ENCODE measurements at regions not wholly inside any gene's neighbourhood (a gene's known extent, or its start where the extent isn't known, plus 50 kb on each side); places are given as distances from the start of the nearest gene placed in this dataset.

DNA sequence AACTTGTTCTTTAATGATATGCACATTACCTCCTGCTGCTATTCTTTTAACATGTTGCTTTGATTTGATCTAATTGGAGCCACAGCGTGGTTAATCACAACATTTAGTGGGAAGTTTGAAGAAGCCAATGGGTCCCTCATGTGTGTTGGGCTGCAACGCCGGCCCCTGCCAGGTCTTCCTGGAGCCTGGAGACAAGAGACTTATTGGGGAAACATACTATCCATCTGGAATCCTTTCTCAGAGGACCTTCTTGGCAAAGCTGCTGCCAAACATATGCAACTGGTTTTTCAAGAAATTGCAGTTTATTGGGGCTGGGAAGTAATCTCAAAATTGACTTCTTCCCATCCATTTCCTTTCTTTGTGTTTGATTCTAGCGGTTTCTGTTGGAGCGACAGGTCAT lies 396.3 kb upstream of the PROK2 start:
- H3K36me3 Mint-ChIP-seq (ENCODE audit: low read depth), result no peaks in the 10 kb centered on the region
- H3K79me2 ChIP-seq (replicated peaks; ENCODE audit: insufficient read depth), result no peaks in the 10 kb centered on the region
- H3K4me1 Mint-ChIP-seq, result no peaks in the 10 kb centered on the region
- H3K4me2 ChIP-seq, result no peak overlapping the region
- DNase-seq (ENCODE audit: low spot score) (no peak), ATAC-seq (no peak)
- no peaks in the 10 kb centered on the region for H3K27me3 ChIP-seq (ENCODE audit: insufficient read depth)
- H3K36me3 ChIP-seq (ENCODE audit: insufficient read depth), result no peaks in the 10 kb centered on the region
- no peaks in the 10 kb centered on the region for H4K20me1 ChIP-seq (replicated peaks; ENCODE audit: insufficient read depth)
- no peaks in the 10 kb centered on the region for H3K4me1 ChIP-seq (ENCODE audit: insufficient read depth)
- H3K9me2 ChIP-seq (ENCODE audit: insufficient read depth), result no peaks in the 10 kb centered on the region
- no peak overlapping the region for H3K4me3 Mint-ChIP-seq
- no peaks in the 10 kb centered on the region for H3K27me3 Mint-ChIP-seq (ENCODE audit: insufficient read depth, low read depth, poor library complexity)
- TF ChIP-seq STAT1 (IDR thresholded peaks at IDR 0.05; ENCODE audit: unreplicated experiment), result no peak
- TF ChIP-seq ZNF114 (CRISPR knock-in tag; IDR thresholded peaks at IDR 0.05), result no peak
- TF ChIP-seq, protein P1, sequence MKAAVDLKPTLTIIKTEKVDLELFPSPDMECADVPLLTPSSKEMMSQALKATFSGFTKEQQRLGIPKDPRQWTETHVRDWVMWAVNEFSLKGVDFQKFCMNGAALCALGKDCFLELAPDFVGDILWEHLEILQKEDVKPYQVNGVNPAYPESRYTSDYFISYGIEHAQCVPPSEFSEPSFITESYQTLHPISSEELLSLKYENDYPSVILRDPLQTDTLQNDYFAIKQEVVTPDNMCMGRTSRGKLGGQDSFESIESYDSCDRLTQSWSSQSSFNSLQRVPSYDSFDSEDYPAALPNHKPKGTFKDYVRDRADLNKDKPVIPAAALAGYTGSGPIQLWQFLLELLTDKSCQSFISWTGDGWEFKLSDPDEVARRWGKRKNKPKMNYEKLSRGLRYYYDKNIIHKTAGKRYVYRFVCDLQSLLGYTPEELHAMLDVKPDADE (IDR thresholded peaks at IDR 0.05), result no peak
- TF ChIP-seq POLR2AphosphoS5 (IDR thresholded peaks at IDR 0.05; ENCODE audit: low read depth), result no peak
- TF ChIP-seq EZH2phosphoT487 (IDR thresholded peaks at IDR 0.05; ENCODE audit: unreplicated experiment), result no peak
- TF ChIP-seq JUNB (IDR thresholded peaks at IDR 0.05; ENCODE audit: unreplicated experiment), result no peak
- TF ChIP-seq, protein P2, sequence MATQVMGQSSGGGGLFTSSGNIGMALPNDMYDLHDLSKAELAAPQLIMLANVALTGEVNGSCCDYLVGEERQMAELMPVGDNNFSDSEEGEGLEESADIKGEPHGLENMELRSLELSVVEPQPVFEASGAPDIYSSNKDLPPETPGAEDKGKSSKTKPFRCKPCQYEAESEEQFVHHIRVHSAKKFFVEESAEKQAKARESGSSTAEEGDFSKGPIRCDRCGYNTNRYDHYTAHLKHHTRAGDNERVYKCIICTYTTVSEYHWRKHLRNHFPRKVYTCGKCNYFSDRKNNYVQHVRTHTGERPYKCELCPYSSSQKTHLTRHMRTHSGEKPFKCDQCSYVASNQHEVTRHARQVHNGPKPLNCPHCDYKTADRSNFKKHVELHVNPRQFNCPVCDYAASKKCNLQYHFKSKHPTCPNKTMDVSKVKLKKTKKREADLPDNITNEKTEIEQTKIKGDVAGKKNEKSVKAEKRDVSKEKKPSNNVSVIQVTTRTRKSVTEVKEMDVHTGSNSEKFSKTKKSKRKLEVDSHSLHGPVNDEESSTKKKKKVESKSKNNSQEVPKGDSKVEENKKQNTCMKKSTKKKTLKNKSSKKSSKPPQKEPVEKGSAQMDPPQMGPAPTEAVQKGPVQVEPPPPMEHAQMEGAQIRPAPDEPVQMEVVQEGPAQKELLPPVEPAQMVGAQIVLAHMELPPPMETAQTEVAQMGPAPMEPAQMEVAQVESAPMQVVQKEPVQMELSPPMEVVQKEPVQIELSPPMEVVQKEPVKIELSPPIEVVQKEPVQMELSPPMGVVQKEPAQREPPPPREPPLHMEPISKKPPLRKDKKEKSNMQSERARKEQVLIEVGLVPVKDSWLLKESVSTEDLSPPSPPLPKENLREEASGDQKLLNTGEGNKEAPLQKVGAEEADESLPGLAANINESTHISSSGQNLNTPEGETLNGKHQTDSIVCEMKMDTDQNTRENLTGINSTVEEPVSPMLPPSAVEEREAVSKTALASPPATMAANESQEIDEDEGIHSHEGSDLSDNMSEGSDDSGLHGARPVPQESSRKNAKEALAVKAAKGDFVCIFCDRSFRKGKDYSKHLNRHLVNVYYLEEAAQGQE (IDR thresholded peaks at IDR 0.05; ENCODE audit: unreplicated experiment), result no peak
- no peak for TF ChIP-seq ZNF331 (CRISPR knock-in tag; IDR thresholded peaks at IDR 0.05; ENCODE audit: low read depth)
- no peak overlapping the region for H3K27ac ChIP-seq (ENCODE audit: low read depth)
- no peaks in the 10 kb centered on the region for H3F3A ChIP-seq (replicated peaks; ENCODE audit: low read depth)
- H2AFZ ChIP-seq, result no peak overlapping the region
- no peak overlapping the region for H3K27ac Mint-ChIP-seq
- H3K9me3 Mint-ChIP-seq, result 0 out of 3 replicates have a peak, but pooled peaks cover 4% of the 10 kb centered on the region
- no peak overlapping the region for H3K4me3 ChIP-seq

DNA sequence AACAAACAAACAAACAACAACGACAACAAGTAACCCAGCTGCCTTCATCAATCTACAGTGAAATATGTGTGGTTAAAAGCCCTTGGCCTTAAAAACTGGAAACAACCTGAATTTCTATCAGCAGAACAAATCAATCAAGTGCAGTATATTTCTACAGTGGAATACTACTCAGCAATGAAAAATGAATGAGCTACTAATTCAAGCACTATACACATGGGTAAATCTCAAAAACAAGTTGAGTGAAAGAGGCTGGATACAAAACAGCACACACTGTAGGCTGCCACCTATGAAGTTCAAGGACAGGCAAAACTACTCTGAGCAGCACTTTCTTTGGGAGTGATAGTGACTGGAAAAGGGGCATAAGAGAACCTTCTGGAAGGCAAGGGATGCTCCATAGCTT lies 395.5 kb upstream of the PROK2 start:
- H3F3A ChIP-seq (replicated peaks; ENCODE audit: low read depth), result no peaks in the 10 kb centered on the region
- Mint-ChIP-seq H3K36me3 (ENCODE audit: low read depth) (no peaks in the 10 kb centered on the region), H3K9me3 (0 out of 3 replicates have a peak, but pooled peaks cover 4% of the 10 kb centered on the region), H3K4me3 (no peak overlapping the region), H3K27ac (no peak overlapping the region), H3K4me1 (no peaks in the 10 kb centered on the region), H3K27me3 (ENCODE audit: insufficient read depth, low read depth, poor library complexity) (peaks cover 1% of the 10 kb centered on the region)
- H3K27ac ChIP-seq (ENCODE audit: low read depth), result no peak overlapping the region
- no peak for TF ChIP-seq NANOG (IDR thresholded peaks at IDR 0.05; ENCODE audit: borderline replicate concordance)
- no peak for TF ChIP-seq ZNF114 (CRISPR knock-in tag; IDR thresholded peaks at IDR 0.05)
- TF ChIP-seq EZH2phosphoT487 (IDR thresholded peaks at IDR 0.05; ENCODE audit: unreplicated experiment), result no peak
- TF ChIP-seq, protein P3, sequence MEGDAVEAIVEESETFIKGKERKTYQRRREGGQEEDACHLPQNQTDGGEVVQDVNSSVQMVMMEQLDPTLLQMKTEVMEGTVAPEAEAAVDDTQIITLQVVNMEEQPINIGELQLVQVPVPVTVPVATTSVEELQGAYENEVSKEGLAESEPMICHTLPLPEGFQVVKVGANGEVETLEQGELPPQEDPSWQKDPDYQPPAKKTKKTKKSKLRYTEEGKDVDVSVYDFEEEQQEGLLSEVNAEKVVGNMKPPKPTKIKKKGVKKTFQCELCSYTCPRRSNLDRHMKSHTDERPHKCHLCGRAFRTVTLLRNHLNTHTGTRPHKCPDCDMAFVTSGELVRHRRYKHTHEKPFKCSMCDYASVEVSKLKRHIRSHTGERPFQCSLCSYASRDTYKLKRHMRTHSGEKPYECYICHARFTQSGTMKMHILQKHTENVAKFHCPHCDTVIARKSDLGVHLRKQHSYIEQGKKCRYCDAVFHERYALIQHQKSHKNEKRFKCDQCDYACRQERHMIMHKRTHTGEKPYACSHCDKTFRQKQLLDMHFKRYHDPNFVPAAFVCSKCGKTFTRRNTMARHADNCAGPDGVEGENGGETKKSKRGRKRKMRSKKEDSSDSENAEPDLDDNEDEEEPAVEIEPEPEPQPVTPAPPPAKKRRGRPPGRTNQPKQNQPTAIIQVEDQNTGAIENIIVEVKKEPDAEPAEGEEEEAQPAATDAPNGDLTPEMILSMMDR (conservative IDR thresholded peaks at IDR 0.05; ENCODE audit: low read depth in 2 of 2), result no peak
- no peak for TF ChIP-seq POLR2AphosphoS5 (IDR thresholded peaks at IDR 0.05; ENCODE audit: low read depth)
- TF ChIP-seq STAT1 (IDR thresholded peaks at IDR 0.05; ENCODE audit: unreplicated experiment), result no peak
- no peak for TF ChIP-seq EZH2 (IDR thresholded peaks at IDR 0.05; ENCODE audit: low read depth, unreplicated experiment)
- H3K79me2 ChIP-seq (replicated peaks; ENCODE audit: insufficient read depth), result no peaks in the 10 kb centered on the region
- no peak for ATAC-seq
- no peaks in the 10 kb centered on the region for H3K36me3 ChIP-seq (ENCODE audit: insufficient read depth)
- no peaks in the 10 kb centered on the region for H3K9me2 ChIP-seq (ENCODE audit: insufficient read depth)
- H3K27me3 ChIP-seq (ENCODE audit: insufficient read depth), result no peaks in the 10 kb centered on the region
- H2AFZ ChIP-seq, result no peak overlapping the region
- H3K4me3 ChIP-seq, result no peak overlapping the region
- H3K4me2 ChIP-seq, result no peak overlapping the region
- no peaks in the 10 kb centered on the region for H4K20me1 ChIP-seq (replicated peaks; ENCODE audit: insufficient read depth)
- H3K4me1 ChIP-seq (ENCODE audit: insufficient read depth), result no peaks in the 10 kb centered on the region
- DNase-seq (ENCODE audit: low spot score), result no peak
